HG03354 (cell line): ENCODE measurements at regions not wholly inside any gene's neighbourhood (a gene's known extent, or its start where the extent isn't known, plus 50 kb on each side); places are given as distances from the start of the nearest gene placed in this dataset.
"Not testable (repeated sequence)": the region's sequence is repeated elsewhere in the genome, so short reads cannot be mapped to it uniquely, and the experiment has no call there.

ENCODE experiments used
- ATAC-seq: cut with Tn5 transposase; IDR thresholded peaks from one replicate; pipeline ENCODE4 v1.9.1; 2021; ENCODE audit warnings: mild to moderate bottlenecking; ENCODE audit not compliant: unreplicated experiment, poor library complexity, severe bottlenecking

- no peak for ATAC-seq
Observed at GRCh38 chr4:12359420-12359819, 930.7 kb upstream of the HS3ST1 start.

- ATAC-seq: not testable (repeated sequence)
Observed at GRCh38 chr4:12333083-12333482, 904.4 kb upstream of the HS3ST1 start.

GRCh38 chr4:12324965-12325364, 896.3 kb upstream of the HS3ST1 start:
- no peak for ATAC-seq

- no peak for ATAC-seq
Observed at GRCh38 chr4:12319765-12320164, 891.1 kb upstream of the HS3ST1 start.

GRCh38 chr4:12304905-12305304, 876.2 kb upstream of the HS3ST1 start:
- ATAC-seq: no peak

GRCh38 chr4:12296366-12296765, 867.7 kb upstream of the HS3ST1 start:
- no peak for ATAC-seq

- no peak for ATAC-seq
Observed at GRCh38 chr4:12293906-12294525, 865.3 kb upstream of the HS3ST1 start.

- ATAC-seq: no peak
Observed at GRCh38 chr4:12286351-12286750, 857.7 kb upstream of the HS3ST1 start.

- no peak for ATAC-seq
Observed at GRCh38 chr4:12270546-12270945, 841.9 kb upstream of the HS3ST1 start.

GRCh38 chr4:12265554-12265953, 836.9 kb upstream of the HS3ST1 start:
- ATAC-seq: no peak

- ATAC-seq: no peak
Observed at GRCh38 chr4:12260453-12260852, 831.8 kb upstream of the HS3ST1 start.

- no peak for ATAC-seq
Observed at GRCh38 chr4:12244973-12245372, 816.3 kb upstream of the HS3ST1 start.

GRCh38 chr4:12242354-12242753, 813.7 kb upstream of the HS3ST1 start:
- no peak for ATAC-seq

- ATAC-seq: no peak
Observed at GRCh38 chr4:12239897-12240636, 811.4 kb upstream of the HS3ST1 start.

GRCh38 chr4:12231098-12231497, 802.4 kb upstream of the HS3ST1 start:
- ATAC-seq: no peak

- no peak for ATAC-seq
Observed at GRCh38 chr4:12221031-12221430, 792.3 kb upstream of the HS3ST1 start.

GRCh38 chr4:12211636-12212035, 782.9 kb upstream of the HS3ST1 start:
- no peak for ATAC-seq

GRCh38 chr4:12207396-12207795, 778.7 kb upstream of the HS3ST1 start:
- no peak for ATAC-seq

GRCh38 chr4:12206091-12206490, 777.4 kb upstream of the HS3ST1 start:
- ATAC-seq: no peak

GRCh38 chr4:12203945-12204344, 775.3 kb upstream of the HS3ST1 start:
- ATAC-seq: no peak

GRCh38 chr4:12200226-12200625, 771.5 kb upstream of the HS3ST1 start:
- ATAC-seq: no peak

GRCh38 chr4:12186526-12186925, 757.8 kb upstream of the HS3ST1 start:
- ATAC-seq: no peak
